ENCODE measurements at regions not wholly inside any gene's neighbourhood (a gene's known extent, or its start where the extent isn't known, plus 50 kb on each side); places are given as distances from the start of the nearest gene placed in this dataset.

DNA sequence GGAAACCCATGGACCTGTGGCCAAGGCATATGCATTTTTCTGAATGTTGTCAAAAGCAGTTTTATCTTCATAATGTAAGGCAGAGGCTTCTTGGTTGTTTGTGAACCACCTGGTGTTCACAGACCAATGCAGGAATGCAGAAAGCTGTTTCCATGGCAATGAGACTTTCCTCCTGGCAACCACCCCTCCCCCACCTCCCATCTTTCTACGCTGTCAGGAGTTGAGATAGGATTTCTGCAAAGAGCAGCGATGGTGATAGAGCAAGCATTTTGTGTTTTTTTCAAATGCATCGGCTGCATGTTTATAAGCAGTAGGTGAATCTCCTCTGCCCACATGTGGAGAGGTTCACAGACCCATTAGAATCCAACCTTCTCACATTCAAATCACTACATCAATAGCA lies 114.1 kb upstream of the SMLR1 start:
- TF ChIP-seq POLR2A (IDR thresholded peaks at IDR 0.05), result no peak
- TF ChIP-seq, protein P1, sequence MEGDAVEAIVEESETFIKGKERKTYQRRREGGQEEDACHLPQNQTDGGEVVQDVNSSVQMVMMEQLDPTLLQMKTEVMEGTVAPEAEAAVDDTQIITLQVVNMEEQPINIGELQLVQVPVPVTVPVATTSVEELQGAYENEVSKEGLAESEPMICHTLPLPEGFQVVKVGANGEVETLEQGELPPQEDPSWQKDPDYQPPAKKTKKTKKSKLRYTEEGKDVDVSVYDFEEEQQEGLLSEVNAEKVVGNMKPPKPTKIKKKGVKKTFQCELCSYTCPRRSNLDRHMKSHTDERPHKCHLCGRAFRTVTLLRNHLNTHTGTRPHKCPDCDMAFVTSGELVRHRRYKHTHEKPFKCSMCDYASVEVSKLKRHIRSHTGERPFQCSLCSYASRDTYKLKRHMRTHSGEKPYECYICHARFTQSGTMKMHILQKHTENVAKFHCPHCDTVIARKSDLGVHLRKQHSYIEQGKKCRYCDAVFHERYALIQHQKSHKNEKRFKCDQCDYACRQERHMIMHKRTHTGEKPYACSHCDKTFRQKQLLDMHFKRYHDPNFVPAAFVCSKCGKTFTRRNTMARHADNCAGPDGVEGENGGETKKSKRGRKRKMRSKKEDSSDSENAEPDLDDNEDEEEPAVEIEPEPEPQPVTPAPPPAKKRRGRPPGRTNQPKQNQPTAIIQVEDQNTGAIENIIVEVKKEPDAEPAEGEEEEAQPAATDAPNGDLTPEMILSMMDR (IDR thresholded peaks at IDR 0.05), result no peak
- H3K4me3 ChIP-seq (replicated peaks in 1 of 3), result no peak overlapping the region
- H3K27me3 ChIP-seq, result no peaks in the 10 kb centered on the region
- H3K9me3 ChIP-seq, result no peaks in the 10 kb centered on the region
- H3K27ac ChIP-seq, result no peak overlapping the region
- DNase-seq, result no peak
- WGBS, 2 donors, result 21 to 38% methylated on average over 3 of the region's 3 CpGs
- H3K4me1 ChIP-seq, result no peaks in the 10 kb centered on the region
- intact Hi-C loops (cut with DNase I), result no loop called here
- H3K36me3 ChIP-seq, result no peaks in the 10 kb centered on the region

DNA sequence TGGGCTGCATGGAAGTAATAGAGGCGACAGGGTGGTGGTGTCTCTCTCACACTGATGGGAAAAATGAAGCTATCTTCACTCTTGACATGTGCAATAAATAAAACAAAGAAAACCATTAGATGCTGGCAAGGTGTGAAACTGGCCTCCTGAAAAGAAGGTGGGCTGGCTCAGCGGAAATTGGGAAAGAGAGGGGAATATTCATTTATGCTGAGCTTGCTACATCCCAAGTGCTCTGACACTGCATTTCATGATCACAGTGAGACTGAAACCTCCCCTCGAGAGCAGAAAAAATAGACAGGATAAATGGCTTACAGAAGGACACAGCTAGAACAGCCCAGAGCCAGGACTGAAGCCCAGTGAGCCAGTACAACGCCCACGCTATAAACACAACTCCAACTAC lies 112.1 kb upstream of the SMLR1 start:
- Histone ChIP-seq H3K36me3 (no peaks in the 10 kb centered on the region), H3K9me3 (no peaks in the 10 kb centered on the region), H3K4me1 (no peaks in the 10 kb centered on the region), H3K4me3 (replicated peaks in 1 of 3) (no peak overlapping the region), H3K27me3 (no peaks in the 10 kb centered on the region), H3K27ac (no peak overlapping the region)
- TF ChIP-seq POLR2A (IDR thresholded peaks at IDR 0.05), result no peak
- TF ChIP-seq, protein P1 (IDR thresholded peaks at IDR 0.05), result no peak
- WGBS, 2 donors, result 52 to 59% methylated on average over 5 of the region's 5 CpGs
- DNase-seq, result no peak
- intact Hi-C loops (cut with DNase I), result no loop called here

DNA sequence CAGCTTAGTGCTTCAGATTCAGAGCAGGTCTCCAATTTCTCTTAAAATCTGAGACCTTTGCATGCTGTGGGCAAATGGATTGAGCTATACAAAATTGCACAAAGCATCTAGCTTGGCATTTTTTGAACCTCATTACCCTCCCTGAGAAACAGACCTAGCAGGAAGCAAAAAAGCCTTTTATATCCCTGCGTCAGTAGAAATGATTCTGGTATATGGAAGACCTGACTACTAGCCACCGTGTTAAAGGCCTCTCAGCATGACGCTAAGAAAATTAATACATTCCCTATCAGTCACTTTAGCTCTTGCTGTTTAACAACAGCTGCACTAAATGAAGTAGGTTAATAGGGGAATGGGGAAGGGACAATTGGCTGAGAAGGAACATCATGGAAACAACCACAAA lies 110.7 kb upstream of the SMLR1 start:
- no peak overlapping the region for H3K27ac ChIP-seq
- intact Hi-C loops (cut with DNase I), result no loop called here
- TF ChIP-seq, protein P1 (IDR thresholded peaks at IDR 0.05), result no peak
- TF ChIP-seq POLR2A (IDR thresholded peaks at IDR 0.05), result no peak
- DNase-seq, result no peak
- 76 to 91% methylated on average over 3 of the region's 3 CpGs for WGBS, 2 donors
- no peaks in the 10 kb centered on the region for H3K9me3 ChIP-seq
- no peak overlapping the region for H3K4me3 ChIP-seq (replicated peaks in 1 of 3)
- H3K27me3 ChIP-seq, result no peaks in the 10 kb centered on the region
- no peaks in the 10 kb centered on the region for H3K36me3 ChIP-seq
- no peaks in the 10 kb centered on the region for H3K4me1 ChIP-seq

DNA sequence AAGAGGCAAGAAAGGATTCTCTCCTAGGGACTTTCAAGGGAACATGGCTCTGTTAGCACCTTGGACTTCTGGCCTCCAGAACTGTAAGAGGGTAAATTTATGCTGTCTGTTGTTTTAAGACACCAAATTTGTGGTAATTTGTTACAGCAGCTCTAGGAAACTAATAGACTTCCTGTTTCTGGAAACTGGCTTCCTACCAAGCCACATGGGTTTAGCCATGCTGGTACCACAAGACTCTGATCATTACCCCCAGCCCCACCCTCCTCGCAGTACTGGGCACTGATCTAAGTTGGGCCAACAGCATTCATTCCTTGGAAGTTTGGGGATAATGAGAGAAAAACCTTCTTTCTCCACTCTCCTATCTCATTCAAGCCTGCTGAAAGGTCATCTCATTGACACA lies 109.5 kb upstream of the SMLR1 start:
- intact Hi-C loops (cut with DNase I), result no loop called here
- no peaks in the 10 kb centered on the region for H3K9me3 ChIP-seq
- H3K4me1 ChIP-seq, result no peaks in the 10 kb centered on the region
- H3K4me3 ChIP-seq (replicated peaks in 1 of 3), result no peak overlapping the region
- TF ChIP-seq, protein P1 (IDR thresholded peaks at IDR 0.05), result no peak
- TF ChIP-seq POLR2A (IDR thresholded peaks at IDR 0.05), result no peak
- no peak for DNase-seq
- H3K27ac ChIP-seq, result no peak overlapping the region
- H3K36me3 ChIP-seq, result no peaks in the 10 kb centered on the region
- no peaks in the 10 kb centered on the region for H3K27me3 ChIP-seq
- WGBS, 2 donors, result 68 to 70% methylated on average over 1 of the region's 1 CpG

DNA sequence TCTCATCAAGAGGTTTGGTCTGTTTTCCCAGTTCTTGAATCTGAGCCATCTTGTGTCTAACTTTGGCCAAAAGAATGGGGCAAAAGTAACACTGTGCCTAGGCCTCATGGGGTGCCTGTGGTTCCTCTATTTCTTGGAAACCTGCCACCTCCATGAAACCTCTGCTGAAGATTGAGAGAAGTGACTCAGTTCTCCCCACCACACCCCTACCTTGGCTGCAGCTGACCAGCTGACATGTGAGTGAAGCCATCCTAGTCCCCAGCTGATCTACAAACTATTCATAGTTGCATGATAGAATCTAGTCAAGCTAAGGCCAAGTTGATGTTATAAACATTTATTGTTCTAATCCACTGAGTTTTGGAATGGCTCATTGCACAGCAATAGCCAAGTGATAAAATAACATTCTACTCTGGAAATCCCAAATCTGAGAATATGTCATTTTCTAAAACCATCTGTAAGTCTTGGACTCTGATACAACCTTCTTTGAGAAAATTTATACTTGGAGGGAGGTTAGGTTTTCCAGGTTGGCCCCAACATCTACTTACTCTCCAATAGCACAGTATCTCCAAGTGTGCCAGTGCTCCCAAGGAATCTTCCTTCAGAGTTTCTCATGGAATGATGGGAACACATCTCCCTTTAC lies 107.0 kb upstream of the SMLR1 start:
- Histone ChIP-seq H3K4me3 (replicated peaks in 1 of 3) (no peak overlapping the region), H3K36me3 (no peaks in the 10 kb centered on the region), H3K27ac (no peak overlapping the region), H3K4me1 (no peaks in the 10 kb centered on the region), H3K9me3 (no peaks in the 10 kb centered on the region), H3K27me3 (no peaks in the 10 kb centered on the region)
- TF ChIP-seq, protein P1 (IDR thresholded peaks at IDR 0.05), result no peak
- intact Hi-C loops (cut with DNase I), result no loop called here
- no peak for DNase-seq
